ENCODE measurements at regions not wholly inside any gene's neighbourhood (a gene's known extent, or its start where the extent isn't known, plus 50 kb on each side); places are given as distances from the start of the nearest gene placed in this dataset.

- TF ChIP-seq, protein P1, sequence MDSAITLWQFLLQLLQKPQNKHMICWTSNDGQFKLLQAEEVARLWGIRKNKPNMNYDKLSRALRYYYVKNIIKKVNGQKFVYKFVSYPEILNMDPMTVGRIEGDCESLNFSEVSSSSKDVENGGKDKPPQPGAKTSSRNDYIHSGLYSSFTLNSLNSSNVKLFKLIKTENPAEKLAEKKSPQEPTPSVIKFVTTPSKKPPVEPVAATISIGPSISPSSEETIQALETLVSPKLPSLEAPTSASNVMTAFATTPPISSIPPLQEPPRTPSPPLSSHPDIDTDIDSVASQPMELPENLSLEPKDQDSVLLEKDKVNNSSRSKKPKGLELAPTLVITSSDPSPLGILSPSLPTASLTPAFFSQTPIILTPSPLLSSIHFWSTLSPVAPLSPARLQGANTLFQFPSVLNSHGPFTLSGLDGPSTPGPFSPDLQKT (IDR thresholded peaks at IDR 0.05; ENCODE audit: borderline replicate concordance, low read depth, low read length), result no peak
- TF ChIP-seq IKZF3 (tag by site-specific recombination; IDR thresholded peaks at IDR 0.05) (peak; percentile 38; the same call in 1 of the 2 replicates), HOXC10 (CRISPR knock-in tag; IDR thresholded peaks at IDR 0.05) (no peak), ZNF660 (tag by site-specific recombination; IDR thresholded peaks at IDR 0.05) (peak; percentile 60; the same call in 1 of the 2 replicates), ZNF76 (tag by site-specific recombination; IDR thresholded peaks at IDR 0.05; ENCODE audit: borderline replicate concordance, low read depth) (no peak), PRDM1 (tag by site-specific recombination; IDR thresholded peaks at IDR 0.05) (0 out of 2 replicates have a peak, but pooled peaks have one; percentile 28), ZEB2 (tag by site-specific recombination; IDR thresholded peaks at IDR 0.05) (peak; percentile 29; the same call in 1 of the 2 replicates), ZNF513 (tag by site-specific recombination; IDR thresholded peaks at IDR 0.05) (no peak), ZNF501 (tag by site-specific recombination; IDR thresholded peaks at IDR 0.05) (no peak), SALL2 (tag by site-specific recombination; IDR thresholded peaks at IDR 0.05; ENCODE audit: borderline replicate concordance) (no peak), ZNF830 (tag by site-specific recombination; IDR thresholded peaks at IDR 0.05; ENCODE audit: low read depth) (no peak), ZNF549 (tag by site-specific recombination; IDR thresholded peaks at IDR 0.05) (no peak), ZNF423 (tag by site-specific recombination; IDR thresholded peaks at IDR 0.05) (peak; percentile 63; the same call in 1 of the 2 replicates), ZSCAN30 (tag by site-specific recombination; IDR thresholded peaks at IDR 0.05) (no peak; the same call in 1 of the 2 replicates), ZNF707 (tag by site-specific recombination; IDR thresholded peaks at IDR 0.05) (no peak), ZNF394 (tag by site-specific recombination; IDR thresholded peaks at IDR 0.05; ENCODE audit: borderline replicate concordance) (no peak), ZNF768 (tag by site-specific recombination; IDR thresholded peaks at IDR 0.05) (no peak), ZNF654 (tag by site-specific recombination; IDR thresholded peaks at IDR 0.05; ENCODE audit: low read depth) (peak; percentile 93), KLF8 (tag by site-specific recombination; IDR thresholded peaks at IDR 0.05) (no peak), ZNF10 (tag by site-specific recombination; IDR thresholded peaks at IDR 0.05) (no peak), MYNN (tag by site-specific recombination; IDR thresholded peaks at IDR 0.05; ENCODE audit: borderline replicate concordance) (peak; percentile 96), ZNF341 (tag by site-specific recombination; IDR thresholded peaks at IDR 0.05; ENCODE audit: low read depth) (no peak), ZNF133 (tag by site-specific recombination; IDR thresholded peaks at IDR 0.05) (no peak), ZNF510 (tag by site-specific recombination; IDR thresholded peaks at IDR 0.05; ENCODE audit: insufficient replicate concordance) (no peak), SP2 (tag by site-specific recombination; IDR thresholded peaks at IDR 0.05) (no peak), ZSCAN16 (tag by site-specific recombination; IDR thresholded peaks at IDR 0.05) (no peak)
- TF ChIP-seq, protein P2, sequence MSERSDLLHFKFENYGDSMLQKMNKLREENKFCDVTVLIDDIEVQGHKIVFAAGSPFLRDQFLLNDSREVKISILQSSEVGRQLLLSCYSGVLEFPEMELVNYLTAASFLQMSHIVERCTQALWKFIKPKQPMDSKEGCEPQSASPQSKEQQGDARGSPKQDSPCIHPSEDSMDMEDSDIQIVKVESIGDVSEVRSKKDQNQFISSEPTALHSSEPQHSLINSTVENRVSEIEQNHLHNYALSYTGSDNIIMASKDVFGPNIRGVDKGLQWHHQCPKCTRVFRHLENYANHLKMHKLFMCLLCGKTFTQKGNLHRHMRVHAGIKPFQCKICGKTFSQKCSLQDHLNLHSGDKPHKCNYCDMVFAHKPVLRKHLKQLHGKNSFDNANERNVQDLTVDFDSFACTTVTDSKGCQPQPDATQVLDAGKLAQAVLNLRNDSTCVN (tag by site-specific recombination; optimal IDR thresholded peaks at IDR 0.05), result no peak
- TF ChIP-seq, protein P3, sequence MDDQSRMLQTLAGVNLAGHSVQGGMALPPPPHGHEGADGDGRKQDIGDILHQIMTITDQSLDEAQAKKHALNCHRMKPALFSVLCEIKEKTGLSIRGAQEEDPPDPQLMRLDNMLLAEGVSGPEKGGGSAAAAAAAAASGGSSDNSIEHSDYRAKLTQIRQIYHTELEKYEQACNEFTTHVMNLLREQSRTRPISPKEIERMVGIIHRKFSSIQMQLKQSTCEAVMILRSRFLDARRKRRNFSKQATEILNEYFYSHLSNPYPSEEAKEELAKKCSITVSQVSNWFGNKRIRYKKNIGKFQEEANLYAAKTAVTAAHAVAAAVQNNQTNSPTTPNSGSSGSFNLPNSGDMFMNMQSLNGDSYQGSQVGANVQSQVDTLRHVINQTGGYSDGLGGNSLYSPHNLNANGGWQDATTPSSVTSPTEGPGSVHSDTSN (CRISPR knock-in tag; IDR thresholded peaks at IDR 0.05), result no peak
- TF ChIP-seq, protein P4, sequence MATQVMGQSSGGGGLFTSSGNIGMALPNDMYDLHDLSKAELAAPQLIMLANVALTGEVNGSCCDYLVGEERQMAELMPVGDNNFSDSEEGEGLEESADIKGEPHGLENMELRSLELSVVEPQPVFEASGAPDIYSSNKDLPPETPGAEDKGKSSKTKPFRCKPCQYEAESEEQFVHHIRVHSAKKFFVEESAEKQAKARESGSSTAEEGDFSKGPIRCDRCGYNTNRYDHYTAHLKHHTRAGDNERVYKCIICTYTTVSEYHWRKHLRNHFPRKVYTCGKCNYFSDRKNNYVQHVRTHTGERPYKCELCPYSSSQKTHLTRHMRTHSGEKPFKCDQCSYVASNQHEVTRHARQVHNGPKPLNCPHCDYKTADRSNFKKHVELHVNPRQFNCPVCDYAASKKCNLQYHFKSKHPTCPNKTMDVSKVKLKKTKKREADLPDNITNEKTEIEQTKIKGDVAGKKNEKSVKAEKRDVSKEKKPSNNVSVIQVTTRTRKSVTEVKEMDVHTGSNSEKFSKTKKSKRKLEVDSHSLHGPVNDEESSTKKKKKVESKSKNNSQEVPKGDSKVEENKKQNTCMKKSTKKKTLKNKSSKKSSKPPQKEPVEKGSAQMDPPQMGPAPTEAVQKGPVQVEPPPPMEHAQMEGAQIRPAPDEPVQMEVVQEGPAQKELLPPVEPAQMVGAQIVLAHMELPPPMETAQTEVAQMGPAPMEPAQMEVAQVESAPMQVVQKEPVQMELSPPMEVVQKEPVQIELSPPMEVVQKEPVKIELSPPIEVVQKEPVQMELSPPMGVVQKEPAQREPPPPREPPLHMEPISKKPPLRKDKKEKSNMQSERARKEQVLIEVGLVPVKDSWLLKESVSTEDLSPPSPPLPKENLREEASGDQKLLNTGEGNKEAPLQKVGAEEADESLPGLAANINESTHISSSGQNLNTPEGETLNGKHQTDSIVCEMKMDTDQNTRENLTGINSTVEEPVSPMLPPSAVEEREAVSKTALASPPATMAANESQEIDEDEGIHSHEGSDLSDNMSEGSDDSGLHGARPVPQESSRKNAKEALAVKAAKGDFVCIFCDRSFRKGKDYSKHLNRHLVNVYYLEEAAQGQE (tag by site-specific recombination; IDR thresholded peaks at IDR 0.05), result no peak
Measured at GRCh38 chr1:39098546-39099250, 72.5 kb downstream of the NDUFS5 start (continued).
